SK-N-SH (cell line): ENCODE measurements at regions not wholly inside any gene's neighbourhood (a gene's known extent, or its start where the extent isn't known, plus 50 kb on each side); places are given as distances from the start of the nearest gene placed in this dataset.

Source experiments
- CHD2 ChIP-seq: fragments of 150-350 bp; IDR thresholded peaks from 2 replicates; pipeline ENCODE4 v1.6.1; 2018; ENCODE audit warnings: low read length; ENCODE audit not compliant: partially characterized antibody
- CTCF ChIP-seq: fragments of 200-600 bp; sonication (generic); IDR thresholded peaks from 2 replicates; pipeline ENCODE4 v1.6.1; 2017; ENCODE audit warnings: antibody characterized with exemption, mild to moderate bottlenecking, moderate library complexity
- EP300 ChIP-seq, 2 experiments: IDR thresholded peaks; 2 replicates each; pipeline versions ENCODE4 v1.4.0 to v1.6.1; 2012; ENCODE audit warnings: borderline replicate concordance in 1 of 2, low read depth in 1 of 2, low read length in 1 of 2
- FOXM1 ChIP-seq: IDR thresholded peaks from 2 replicates; pipeline ENCODE4 v1.4.0; 2012; ENCODE audit warnings: low read depth, mild to moderate bottlenecking
- MAX ChIP-seq: IDR thresholded peaks from 2 replicates; pipeline ENCODE4 v1.4.0; 2012; ENCODE audit warnings: low read depth
- MEF2A ChIP-seq: IDR thresholded peaks from 2 replicates; pipeline ENCODE4 v1.4.0; 2012; ENCODE audit warnings: low read depth, borderline replicate concordance
- NFIC ChIP-seq: IDR thresholded peaks from 2 replicates; pipeline ENCODE4 v1.4.0; 2012; ENCODE audit warnings: borderline replicate concordance
- RCOR1 ChIP-seq: fragments of 150-350 bp; IDR thresholded peaks from 2 replicates; pipeline ENCODE4 v1.6.1; 2017; ENCODE audit warnings: antibody characterized with exemption, low read length
- REST ChIP-seq: IDR thresholded peaks from 2 replicates; pipeline ENCODE4 v1.6.1; 2012; ENCODE audit warnings: mild to moderate bottlenecking, low read depth, low read length, moderate library complexity
- RFX5 ChIP-seq: IDR thresholded peaks from 2 replicates; pipeline ENCODE4 v1.6.1; 2012; ENCODE audit warnings: mild to moderate bottlenecking, improper control_type of control experiment, low read length
- USF2 ChIP-seq: fragments of 150-350 bp; IDR thresholded peaks from 2 replicates; pipeline ENCODE4 v1.6.1; 2017; ENCODE audit warnings: antibody characterized with exemption, low read length, low read depth, borderline replicate concordance

- TF ChIP-seq USF2: no peak
- TF ChIP-seq REST: no peak
- no peak for TF ChIP-seq EP300 (IDR thresholded peaks at IDR 0.05; ENCODE audit: borderline replicate concordance in 1 of 2, low read depth in 1 of 2, low read length in 1 of 2)
- TF ChIP-seq CTCF: no peak
- no peak for TF ChIP-seq FOXM1
- TF ChIP-seq RCOR1: no peak
- no peak for TF ChIP-seq MEF2A
- TF ChIP-seq NFIC: no peak
- TF ChIP-seq CHD2: no peak
- TF ChIP-seq RFX5: no peak
- TF ChIP-seq MAX: no peak
Measured at GRCh38 chr21:34004974-34005373, 68.4 kb upstream of the MRPS6 start.
